ENCODE measurements at regions not wholly inside any gene's neighbourhood (a gene's known extent, or its start where the extent isn't known, plus 50 kb on each side); places are given as distances from the start of the nearest gene placed in this dataset.

DNA sequence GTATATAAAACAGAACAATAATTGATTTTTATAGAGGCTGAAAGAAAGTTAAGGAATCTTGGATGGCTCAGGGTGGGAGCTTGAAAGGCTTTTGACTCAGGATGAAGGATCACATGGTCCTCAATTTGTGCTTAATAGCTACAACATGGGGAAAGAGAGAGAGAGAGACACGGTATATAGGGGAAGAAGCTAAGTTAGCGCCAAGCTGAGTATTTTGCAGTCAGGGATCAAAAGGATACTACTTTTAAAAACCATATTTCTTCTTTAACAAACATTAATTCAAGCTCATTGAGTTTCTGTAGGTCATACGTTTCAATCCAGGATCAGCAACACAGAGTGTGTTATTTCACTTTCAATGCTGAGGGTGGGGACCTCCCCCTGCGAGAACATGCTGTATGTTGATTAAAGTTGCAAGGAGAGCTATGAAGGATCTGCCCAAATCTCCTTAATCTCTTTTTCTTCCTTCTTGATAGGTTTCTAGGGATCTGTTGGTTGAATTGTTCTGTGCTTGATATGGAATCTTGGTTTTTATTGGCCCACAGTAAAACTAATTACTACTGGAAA is 133.1 kb upstream of the NUDT4 start:
- H3K4me3 ChIP-seq (ENCODE audit: low read depth, low read length) = no peak overlapping the region
- Mint-ChIP-seq H3K27me3 (ENCODE audit: insufficient read depth, unreplicated experiment) (no peaks in the 10 kb centered on the region), H3K36me3 (ENCODE audit: insufficient read depth, unreplicated experiment) (peaks cover 5% of the 10 kb centered on the region), H3K9me3 (ENCODE audit: unreplicated experiment) (peaks cover 16% of the 10 kb centered on the region), H3K4me3 (ENCODE audit: unreplicated experiment) (peak overlapping the region; percentile 32), H3K27ac (ENCODE audit: unreplicated experiment) (peak overlapping the region; percentile 74), H3K4me1 (ENCODE audit: low read depth, unreplicated experiment) (peaks cover 13% of the 10 kb centered on the region)
- H3K4me1 ChIP-seq = peaks cover 13% of the 10 kb centered on the region
- TF ChIP-seq, protein P1, sequence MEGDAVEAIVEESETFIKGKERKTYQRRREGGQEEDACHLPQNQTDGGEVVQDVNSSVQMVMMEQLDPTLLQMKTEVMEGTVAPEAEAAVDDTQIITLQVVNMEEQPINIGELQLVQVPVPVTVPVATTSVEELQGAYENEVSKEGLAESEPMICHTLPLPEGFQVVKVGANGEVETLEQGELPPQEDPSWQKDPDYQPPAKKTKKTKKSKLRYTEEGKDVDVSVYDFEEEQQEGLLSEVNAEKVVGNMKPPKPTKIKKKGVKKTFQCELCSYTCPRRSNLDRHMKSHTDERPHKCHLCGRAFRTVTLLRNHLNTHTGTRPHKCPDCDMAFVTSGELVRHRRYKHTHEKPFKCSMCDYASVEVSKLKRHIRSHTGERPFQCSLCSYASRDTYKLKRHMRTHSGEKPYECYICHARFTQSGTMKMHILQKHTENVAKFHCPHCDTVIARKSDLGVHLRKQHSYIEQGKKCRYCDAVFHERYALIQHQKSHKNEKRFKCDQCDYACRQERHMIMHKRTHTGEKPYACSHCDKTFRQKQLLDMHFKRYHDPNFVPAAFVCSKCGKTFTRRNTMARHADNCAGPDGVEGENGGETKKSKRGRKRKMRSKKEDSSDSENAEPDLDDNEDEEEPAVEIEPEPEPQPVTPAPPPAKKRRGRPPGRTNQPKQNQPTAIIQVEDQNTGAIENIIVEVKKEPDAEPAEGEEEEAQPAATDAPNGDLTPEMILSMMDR (IDR thresholded peaks at IDR 0.05; ENCODE audit: insufficient read depth in 1 of 2, low read depth in 1 of 2, low read length in 1 of 2, severe bottlenecking in 1 of 2, unreplicated experiment in 1 of 2) = no peak
- H3K36me3 ChIP-seq (ENCODE audit: control insufficient read depth, insufficient read depth, low read length) = no peaks in the 10 kb centered on the region
- intact Hi-C loops (cut with micrococcal nuclease; ENCODE audit: unreplicated experiment) = no loop called here
- ChIA-PET CTCF (interaction anchor here (0.6 to 1.2 kb wide), 3 partner anchors 10 to 153 kb away, joined by 3 to 5 read pairs (median 4); no protein-coding TSS in a partner anchor), POLR2A (interaction anchor here (1.2 kb wide), 1 partner anchor 122 kb away, joined by 4 read pairs; no protein-coding TSS in a partner anchor)
- H3K27me3 ChIP-seq (replicated peaks; ENCODE audit: control insufficient read depth, insufficient read depth, low read length) = no peaks in the 10 kb centered on the region
- no TSS peak for BruUV-seq (replicated peaks)
- 0 out of 2 replicates have a peak, but pooled peaks cover 6% of the 10 kb centered on the region for H3K9me3 ChIP-seq
- DNase-seq = no peak

GRCh38 chr12:93245543-93245942 is 132.2 kb upstream of the NUDT4 start:
- BruUV-seq (replicated peaks) = no TSS peak
- Histone ChIP-seq H3K4me1 (peaks cover 13% of the 10 kb centered on the region), H3K27me3 (replicated peaks; ENCODE audit: control insufficient read depth, insufficient read depth, low read length) (no peaks in the 10 kb centered on the region), H3K4me3 (ENCODE audit: low read depth, low read length) (no peak overlapping the region), H3K36me3 (ENCODE audit: control insufficient read depth, insufficient read depth, low read length) (no peaks in the 10 kb centered on the region), H3K9me3 (0 out of 2 replicates have a peak, but pooled peaks cover 6% of the 10 kb centered on the region)
- H3K36me3 Mint-ChIP-seq (ENCODE audit: insufficient read depth, unreplicated experiment) = peaks cover 5% of the 10 kb centered on the region
- TF ChIP-seq, protein P1 (IDR thresholded peaks at IDR 0.05; ENCODE audit: insufficient read depth in 1 of 2, low read depth in 1 of 2, low read length in 1 of 2, severe bottlenecking in 1 of 2, unreplicated experiment in 1 of 2) = no peak
- intact Hi-C loops (cut with micrococcal nuclease; ENCODE audit: unreplicated experiment) = no loop called here
- DNase-seq = no peak
- H3K27me3 Mint-ChIP-seq (ENCODE audit: insufficient read depth, unreplicated experiment) = no peaks in the 10 kb centered on the region
- H3K9me3 Mint-ChIP-seq (ENCODE audit: unreplicated experiment) = peaks cover 9% of the 10 kb centered on the region
- no peak overlapping the region for H3K27ac Mint-ChIP-seq (ENCODE audit: unreplicated experiment)
- POLR2A ChIA-PET = no interaction called here
- no peak overlapping the region for H3K4me3 Mint-ChIP-seq (ENCODE audit: unreplicated experiment)
- CTCF ChIA-PET = no interaction called here
- H3K4me1 Mint-ChIP-seq (ENCODE audit: low read depth, unreplicated experiment) = peaks cover 13% of the 10 kb centered on the region

- no peak overlapping the region for H3K27ac Mint-ChIP-seq (ENCODE audit: unreplicated experiment)
- BruUV-seq (replicated peaks) = no TSS peak
These were observed 130.3 kb upstream of the NUDT4 start for GRCh38 chr12:93247313-93247991.

More at GRCh38 chr12:93247313-93247991, 130.3 kb upstream of the NUDT4 start:
- Mint-ChIP-seq H3K36me3 (ENCODE audit: insufficient read depth, unreplicated experiment) (peaks cover 5% of the 10 kb centered on the region), H3K4me3 (ENCODE audit: unreplicated experiment) (no peak overlapping the region), H3K9me3 (ENCODE audit: unreplicated experiment) (peaks cover 19% of the 10 kb centered on the region), H3K4me1 (ENCODE audit: low read depth, unreplicated experiment) (peaks cover 13% of the 10 kb centered on the region), H3K27me3 (ENCODE audit: insufficient read depth, unreplicated experiment) (no peaks in the 10 kb centered on the region)
- intact Hi-C loops (cut with micrococcal nuclease; ENCODE audit: unreplicated experiment) = no loop called here
- Histone ChIP-seq H3K4me1 (peaks cover 13% of the 10 kb centered on the region), H3K9me3 (peaks cover 15% of the 10 kb centered on the region; the same call in 1 of the 2 replicates), H3K36me3 (ENCODE audit: control insufficient read depth, insufficient read depth, low read length) (no peaks in the 10 kb centered on the region), H3K27me3 (replicated peaks; ENCODE audit: control insufficient read depth, insufficient read depth, low read length) (no peaks in the 10 kb centered on the region), H3K4me3 (ENCODE audit: low read depth, low read length) (no peak overlapping the region)
- ChIA-PET CTCF (no interaction called here), POLR2A (no interaction called here)
- no peak for DNase-seq
- TF ChIP-seq, protein P1 (IDR thresholded peaks at IDR 0.05; ENCODE audit: insufficient read depth in 1 of 2, low read depth in 1 of 2, low read length in 1 of 2, severe bottlenecking in 1 of 2, unreplicated experiment in 1 of 2) = no peak

All from Caco-2 (cell line).